ENCODE measurements at regions not wholly inside any gene's neighbourhood (a gene's known extent, or its start where the extent isn't known, plus 50 kb on each side); places are given as distances from the start of the nearest gene placed in this dataset.

DNA sequence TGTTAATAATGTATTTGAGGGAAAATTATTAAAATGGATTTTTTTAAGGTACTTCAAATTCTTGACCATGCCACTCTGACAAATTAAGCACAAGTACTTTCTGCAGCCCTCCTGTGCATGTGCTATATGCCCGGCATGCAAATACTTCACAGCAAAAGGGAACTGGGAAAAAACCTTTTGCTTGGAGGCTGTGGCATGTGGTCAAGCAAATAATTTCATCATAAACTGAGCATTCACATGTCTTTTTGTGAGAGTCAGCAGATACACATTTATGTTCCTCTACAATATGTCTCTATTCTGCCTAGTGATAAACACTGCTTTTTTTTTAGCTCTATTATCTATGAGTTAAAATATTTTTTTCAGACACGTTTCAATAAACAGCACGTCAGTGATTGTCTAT lies 53.7 kb upstream of the SEMA3A start:
- no peak overlapping the region for H3K4me3 ChIP-seq (ENCODE audit: low read depth, low read length)
- TF ChIP-seq, protein P1, sequence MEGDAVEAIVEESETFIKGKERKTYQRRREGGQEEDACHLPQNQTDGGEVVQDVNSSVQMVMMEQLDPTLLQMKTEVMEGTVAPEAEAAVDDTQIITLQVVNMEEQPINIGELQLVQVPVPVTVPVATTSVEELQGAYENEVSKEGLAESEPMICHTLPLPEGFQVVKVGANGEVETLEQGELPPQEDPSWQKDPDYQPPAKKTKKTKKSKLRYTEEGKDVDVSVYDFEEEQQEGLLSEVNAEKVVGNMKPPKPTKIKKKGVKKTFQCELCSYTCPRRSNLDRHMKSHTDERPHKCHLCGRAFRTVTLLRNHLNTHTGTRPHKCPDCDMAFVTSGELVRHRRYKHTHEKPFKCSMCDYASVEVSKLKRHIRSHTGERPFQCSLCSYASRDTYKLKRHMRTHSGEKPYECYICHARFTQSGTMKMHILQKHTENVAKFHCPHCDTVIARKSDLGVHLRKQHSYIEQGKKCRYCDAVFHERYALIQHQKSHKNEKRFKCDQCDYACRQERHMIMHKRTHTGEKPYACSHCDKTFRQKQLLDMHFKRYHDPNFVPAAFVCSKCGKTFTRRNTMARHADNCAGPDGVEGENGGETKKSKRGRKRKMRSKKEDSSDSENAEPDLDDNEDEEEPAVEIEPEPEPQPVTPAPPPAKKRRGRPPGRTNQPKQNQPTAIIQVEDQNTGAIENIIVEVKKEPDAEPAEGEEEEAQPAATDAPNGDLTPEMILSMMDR (IDR thresholded peaks at IDR 0.05; ENCODE audit: insufficient read depth, low read depth, low read length): no peak
- DNase-seq (ENCODE audit: low read depth): peak; percentile 69

DNA sequence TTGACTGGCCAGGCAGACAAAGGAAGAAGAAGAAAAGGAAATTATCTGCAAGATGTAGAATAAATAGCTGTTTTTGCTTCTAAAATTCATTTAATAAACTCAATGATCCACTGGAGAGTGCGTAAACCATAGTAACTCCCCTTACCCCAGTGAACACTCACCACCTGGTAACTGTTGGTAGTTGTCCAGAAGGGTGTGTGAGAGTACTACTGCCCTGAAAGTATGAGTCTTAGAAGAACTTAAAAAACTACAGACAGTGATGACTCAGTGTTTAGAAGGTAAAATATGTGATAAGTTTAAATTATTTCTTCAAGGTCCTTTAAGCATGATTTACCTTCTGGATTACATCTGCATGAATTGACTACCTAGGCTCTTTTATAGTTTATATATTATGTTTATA lies 53.0 kb upstream of the SEMA3A start:
- no peak overlapping the region for H3K4me3 ChIP-seq (ENCODE audit: low read depth, low read length)
- TF ChIP-seq, protein P1 (IDR thresholded peaks at IDR 0.05; ENCODE audit: insufficient read depth, low read depth, low read length): no peak
- no peak for DNase-seq (ENCODE audit: low read depth)

DNA sequence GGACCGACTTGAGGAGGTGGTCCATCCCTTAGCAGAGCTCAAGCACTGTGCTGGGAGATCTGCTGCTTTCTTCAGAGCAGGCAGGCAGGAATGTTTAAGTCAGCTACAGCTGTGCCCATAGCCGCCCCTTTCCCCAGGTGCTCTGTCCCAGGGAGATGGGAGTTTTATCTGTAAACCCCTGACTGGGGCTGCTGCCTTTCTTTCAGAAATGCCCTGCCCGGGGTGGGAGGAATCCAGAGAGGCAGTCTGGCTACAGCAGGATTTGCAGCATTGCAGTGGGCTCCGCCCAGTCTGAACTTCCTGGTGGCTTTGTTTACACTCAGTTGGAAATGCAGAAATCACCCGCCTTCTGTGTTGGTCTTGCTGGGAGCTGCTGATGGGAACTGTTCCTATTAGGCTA lies 51.2 kb upstream of the SEMA3A start:
- no peak overlapping the region for H3K4me3 ChIP-seq (ENCODE audit: low read depth, low read length)
- no peak for DNase-seq (ENCODE audit: low read depth)
- TF ChIP-seq, protein P1 (IDR thresholded peaks at IDR 0.05; ENCODE audit: insufficient read depth, low read depth, low read length): no peak

Measured in fibroblast of villous mesenchyme (primary cell).